A172 (cell line): ENCODE measurements at regions not wholly inside any gene's neighbourhood (a gene's known extent, or its start where the extent isn't known, plus 50 kb on each side); places are given as distances from the start of the nearest gene placed in this dataset.
"Not testable (repeated sequence)": the region's sequence is repeated elsewhere in the genome, so short reads cannot be mapped to it uniquely, and the experiment has no call there.

Source experiments
- DNase-seq: peaks from one replicate; pipeline ENCODE4 v3.0.0-alpha.2; 2015; ENCODE audit warnings: low spot score

GRCh38 chr9:31541721-31542281, 842.6 kb upstream of the ACO1 start:
- DNase-seq, result no peak

GRCh38 chr9:31542384-31543055, 841.9 kb upstream of the ACO1 start:
- peak; percentile 5 for DNase-seq

DNA sequence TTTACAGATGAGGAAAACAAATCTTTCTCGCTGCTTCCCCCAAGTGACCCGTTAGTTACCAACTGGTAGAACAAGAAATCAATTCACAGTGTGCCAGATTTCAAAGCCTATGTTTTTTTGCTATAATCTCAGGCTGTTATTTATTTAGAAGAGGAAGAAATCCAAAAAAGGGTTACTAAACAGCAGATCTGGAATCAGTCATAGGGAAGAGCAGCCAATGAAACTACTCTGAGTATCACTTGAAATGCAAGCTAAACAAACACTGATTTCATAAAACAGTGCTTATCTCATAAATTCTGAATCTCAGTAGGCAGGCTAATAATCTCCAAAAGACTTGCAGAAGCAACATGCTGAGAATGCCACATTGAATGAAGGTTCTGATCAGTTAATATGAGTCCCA, 829.5 kb upstream of the ACO1 start:
- no peak for DNase-seq

DNA sequence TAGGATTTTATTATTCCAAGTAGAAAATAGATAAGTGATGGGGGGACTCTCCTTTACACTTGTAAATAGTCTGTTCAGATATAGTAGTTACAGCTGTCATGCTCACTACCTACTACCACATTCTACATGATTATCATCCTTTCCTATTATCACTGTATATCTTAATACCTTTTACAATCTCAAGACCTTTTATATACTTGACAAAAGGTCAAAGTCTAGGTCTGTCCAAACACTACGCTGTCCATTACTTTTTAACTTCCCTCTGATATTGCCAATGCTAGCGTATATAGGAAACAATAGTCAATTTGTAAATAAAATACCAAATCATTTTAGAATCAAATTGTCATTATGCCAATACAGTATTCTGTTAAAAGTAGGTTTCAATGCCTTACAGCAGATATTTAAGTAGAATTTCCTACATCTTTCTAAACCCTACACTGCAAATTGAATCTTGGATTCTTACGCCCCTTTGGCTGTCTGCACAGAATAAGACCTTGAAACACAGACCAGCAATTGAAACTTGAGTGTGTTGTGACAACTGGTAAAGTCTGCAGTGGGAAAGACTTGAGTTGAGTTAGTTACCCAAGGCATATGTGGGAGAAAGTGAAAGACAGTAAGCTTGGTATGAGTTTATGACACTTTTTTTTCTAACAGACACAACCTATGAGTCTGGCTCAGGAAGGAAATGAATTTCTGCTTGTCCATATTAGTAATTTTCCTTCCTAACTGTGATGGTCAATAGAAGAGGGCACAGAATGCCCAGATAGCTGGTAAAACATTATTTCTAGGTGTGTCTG, 827.6 kb upstream of the ACO1 start:
- DNase-seq, result no peak

- DNase-seq, result peak; percentile 8
These were observed 812.3 kb upstream of the ACO1 start for GRCh38 chr9:31572190-31572589.

DNA sequence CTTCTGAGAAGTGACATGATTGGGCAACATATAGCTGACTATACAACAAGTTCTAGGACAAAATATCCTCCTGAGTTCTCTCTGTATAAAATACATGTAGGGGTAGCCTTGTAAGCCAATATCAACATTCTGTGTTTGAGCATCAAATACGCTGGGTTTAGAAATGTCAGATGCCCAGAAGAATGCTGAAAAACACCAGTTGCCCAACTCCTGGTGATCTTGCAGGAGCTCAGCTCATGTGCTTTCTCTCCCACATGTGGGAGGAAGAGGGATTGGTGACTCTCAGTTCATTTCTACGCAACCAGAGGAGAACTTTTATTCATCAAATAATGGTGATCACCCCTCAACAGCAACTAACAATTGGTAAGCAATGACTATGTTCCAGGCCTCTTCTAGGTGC, 810.9 kb upstream of the ACO1 start:
- no peak for DNase-seq

DNA sequence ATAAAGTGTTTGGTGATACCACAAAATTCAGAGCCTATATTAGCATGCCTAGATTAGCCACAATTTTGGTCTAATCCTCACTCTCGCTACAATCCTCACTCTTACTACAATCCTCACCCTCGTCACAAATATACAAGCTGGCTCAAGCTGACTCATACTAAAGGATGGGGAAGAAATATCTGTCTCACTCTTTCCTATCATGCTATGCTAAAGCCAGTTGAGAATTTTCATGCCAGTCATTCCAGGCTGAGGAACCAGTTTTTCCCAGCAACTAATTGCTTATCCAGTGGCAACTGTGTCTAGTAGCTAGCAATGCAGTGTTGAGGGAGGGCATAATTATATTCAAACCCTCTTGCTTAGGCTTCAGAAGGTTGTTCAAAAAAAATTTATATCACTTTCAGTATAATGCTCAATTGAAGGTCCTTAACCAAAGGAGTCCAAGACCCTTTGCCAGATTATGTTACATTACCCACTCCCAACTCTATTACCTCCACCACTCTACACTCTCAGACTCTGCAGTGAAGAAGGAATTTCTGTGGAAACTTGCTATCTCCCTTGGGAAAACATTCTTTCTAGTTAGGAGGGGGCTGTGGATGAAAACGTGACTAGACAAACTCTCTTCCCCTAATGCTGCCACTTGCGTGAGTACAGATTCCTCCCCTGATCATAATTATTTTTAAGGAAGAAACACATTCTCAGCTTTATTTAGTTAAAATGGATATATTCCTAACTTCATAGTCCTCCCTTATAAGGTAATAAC, 810.3 kb upstream of the ACO1 start:
- peak; percentile 5 for DNase-seq

GRCh38 chr9:31582071-31582470, 802.4 kb upstream of the ACO1 start:
- no peak for DNase-seq

DNA sequence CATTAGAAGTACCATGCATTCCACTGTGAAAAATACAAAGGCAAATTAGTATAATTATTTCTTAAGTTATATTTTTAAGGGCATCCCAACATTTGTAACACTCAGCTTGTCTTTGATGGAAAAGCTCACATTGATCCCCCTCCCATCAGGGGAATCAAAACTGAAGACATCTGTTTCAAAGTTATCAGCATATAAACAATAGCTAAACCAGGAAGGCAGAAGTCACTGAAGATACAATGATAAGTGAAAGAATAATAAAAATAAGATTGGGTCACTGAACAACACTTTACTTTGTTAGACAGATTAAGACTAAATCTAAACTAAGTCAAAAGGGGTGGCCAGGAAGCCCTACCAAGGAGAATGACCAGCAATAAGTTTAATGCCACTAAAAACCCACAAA, 801.9 kb upstream of the ACO1 start:
- DNase-seq, result no peak

DNA sequence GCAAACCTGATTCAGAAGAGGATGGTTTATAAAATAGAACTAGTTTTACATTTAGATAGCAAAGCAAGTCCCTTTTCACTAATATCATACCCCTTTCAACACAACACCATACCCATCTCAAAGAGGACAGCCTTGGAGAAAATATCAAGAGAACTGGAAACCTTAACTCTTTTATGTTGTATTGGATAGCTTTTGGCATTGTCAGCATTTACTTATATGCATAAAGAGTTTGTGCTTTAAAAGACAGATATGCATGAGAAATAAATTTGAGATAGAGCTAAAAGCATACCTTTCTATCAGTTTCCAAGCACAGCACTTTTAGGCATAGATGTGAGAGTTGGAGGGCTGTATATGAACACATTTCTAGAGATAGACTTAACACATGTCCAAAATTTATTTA, 799.3 kb upstream of the ACO1 start:
- no peak for DNase-seq

DNA sequence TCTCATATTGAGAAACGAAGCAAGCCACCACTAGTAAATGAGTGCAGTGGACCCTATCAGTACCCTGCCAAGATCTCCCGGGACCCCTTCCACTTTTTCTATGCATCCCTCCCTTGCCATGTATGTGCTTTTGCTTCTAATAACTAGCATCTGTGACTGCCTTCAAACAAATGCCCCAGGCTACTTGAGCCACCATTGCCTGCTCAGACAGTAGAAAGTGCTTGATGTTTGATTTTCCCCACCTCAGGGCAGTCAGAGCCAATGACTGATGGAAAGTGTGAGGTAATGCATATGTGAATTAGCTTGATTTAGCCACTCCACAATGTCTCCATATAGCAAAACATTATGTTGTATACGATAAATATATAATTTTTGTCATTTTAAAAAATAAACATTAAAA, 797.3 kb upstream of the ACO1 start:
- no peak for DNase-seq

DNA sequence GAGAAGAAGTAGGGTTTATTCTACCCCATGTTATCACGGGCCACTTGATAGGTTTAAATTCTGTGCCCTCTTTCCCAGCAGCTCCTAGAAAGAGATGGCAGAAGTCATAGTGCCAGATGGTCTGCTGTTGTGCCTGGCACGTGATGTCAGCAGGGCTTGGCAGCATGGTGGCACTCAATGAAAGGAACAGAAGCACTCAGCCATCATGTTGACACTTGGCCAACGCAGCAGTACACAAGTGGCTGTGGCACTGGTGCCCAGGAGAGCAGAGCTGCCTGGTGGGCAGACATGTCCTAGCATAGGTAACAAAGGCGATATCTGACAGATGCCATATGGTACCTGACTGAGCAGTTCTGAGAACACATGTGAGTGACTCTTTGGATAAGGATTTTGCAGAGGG, 796.4 kb upstream of the ACO1 start:
- no peak for DNase-seq

DNA sequence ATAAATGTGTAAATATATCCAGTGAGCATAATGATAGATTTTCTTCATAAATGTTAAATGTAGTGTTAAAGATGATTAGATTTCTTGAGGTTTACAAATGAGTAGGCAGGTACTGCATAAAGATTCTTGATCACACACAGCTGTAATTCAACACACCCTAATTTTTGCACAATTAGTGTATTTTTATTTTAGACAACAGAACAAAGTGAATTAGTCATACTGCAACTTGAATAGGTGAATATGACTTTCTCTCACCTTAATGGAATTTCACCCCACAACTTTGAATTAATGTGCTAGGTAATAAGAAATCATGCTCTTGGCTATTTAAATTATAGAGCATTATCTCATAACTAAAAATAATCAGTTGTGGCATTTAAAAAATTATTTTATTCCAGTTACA, 795.7 kb upstream of the ACO1 start:
- DNase-seq, result no peak

GRCh38 chr9:31590091-31590490, 794.4 kb upstream of the ACO1 start:
- no peak for DNase-seq

DNA sequence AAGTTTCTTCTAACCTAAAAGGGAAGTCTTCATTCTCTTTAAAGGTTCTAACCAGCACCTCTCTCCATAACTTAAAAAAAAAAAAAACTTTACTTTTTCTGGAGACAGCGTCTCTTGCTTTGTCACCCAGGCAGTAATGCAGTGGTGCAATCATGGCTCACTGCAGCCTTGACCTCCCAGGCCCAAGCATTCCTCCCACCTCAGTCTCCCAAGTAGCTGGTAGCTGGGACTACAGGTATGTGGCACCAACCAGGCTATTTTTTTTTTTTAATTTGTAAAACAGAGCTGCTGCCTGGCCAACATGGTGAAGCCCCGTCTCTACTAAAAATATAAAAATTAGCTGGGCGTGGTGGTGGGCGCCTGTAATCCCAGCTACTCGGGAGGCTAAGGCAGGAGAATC, 787.4 kb upstream of the ACO1 start:
- not testable (repeated sequence) for DNase-seq

- peak; percentile 86 for DNase-seq
These were observed 786.5 kb upstream of the ACO1 start for GRCh38 chr9:31597977-31598376.

- DNase-seq, result no peak
These were observed 782.8 kb upstream of the ACO1 start for GRCh38 chr9:31601666-31602065.

DNA sequence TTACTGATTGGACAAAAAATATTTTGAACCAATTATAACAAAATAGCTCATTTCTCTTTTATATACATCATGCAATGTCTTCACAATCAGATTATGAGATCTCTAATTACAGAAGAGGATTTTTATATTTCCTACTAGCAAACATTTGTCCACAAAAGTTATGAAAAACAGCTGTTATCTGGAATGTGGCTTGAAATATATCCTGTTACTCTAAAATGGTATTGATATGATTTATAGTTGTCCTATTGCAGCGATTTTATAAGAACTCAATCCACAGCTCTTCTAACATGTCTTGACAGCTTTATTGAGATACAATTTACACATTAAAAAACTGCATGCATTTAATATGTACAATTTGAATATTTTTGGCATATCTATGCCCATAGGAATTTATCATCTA, 779.9 kb upstream of the ACO1 start:
- no peak for DNase-seq

- DNase-seq, result no peak
These were observed 779.3 kb upstream of the ACO1 start for GRCh38 chr9:31605164-31605563.

- DNase-seq, result no peak
These were observed 777.8 kb upstream of the ACO1 start for GRCh38 chr9:31606678-31607077.

- DNase-seq, result no peak
These were observed 776.0 kb upstream of the ACO1 start for GRCh38 chr9:31608416-31608815.

GRCh38 chr9:31608881-31609280, 775.6 kb upstream of the ACO1 start:
- DNase-seq, result no peak
